H1 (cell line): ENCODE measurements at regions not wholly inside any gene's neighbourhood (a gene's known extent, or its start where the extent isn't known, plus 50 kb on each side); places are given as distances from the start of the nearest gene placed in this dataset.

ENCODE experiments used
- CTCF ChIA-PET: fragments of 300-600 bp; sonication (Branson Sonifier 250); formaldehyde crosslinking; loops from one replicate; lab custom pipeline; 2021; ENCODE audit not compliant: partially characterized antibody; lab: Charles Lee
- POLR2A ChIA-PET: fragments of 300-600 bp; sonication (Branson Sonifier 250); formaldehyde crosslinking; loops from one replicate; lab custom pipeline; 2021; ENCODE audit warnings: inconsistent platforms; ENCODE audit not compliant: partially characterized antibody; lab: Charles Lee
- DNase-seq, 2 experiments: peaks; one replicate each; pipeline versions ENCODE4 v3.0.0 to v3.0.0-alpha.2; 2010 to 2022; ENCODE audit warnings: low spot score in 2 of 2, low read depth in 1 of 2, mixed read lengths in 1 of 2
- FAIRE-seq: peaks from 2 replicates; lab custom pipeline; 2011; peaks lifted over from hg19 to GRCh38; lab: Jason Lieb, UNC
- H2AFZ ChIP-seq: 2 replicates; pipeline ENCODE4 v1.8.1; 2012; ENCODE audit warnings: low read length, inconsistent platforms
- H2AK5ac ChIP-seq: 2 replicates; pipeline ENCODE4 v1.6.1; 2013; ENCODE audit warnings: low read depth, low read length
- H2BK120ac ChIP-seq: replicated peaks from 2 replicates; pipeline ENCODE3; 2013; ENCODE audit warnings: low read depth, low read length, inconsistent platforms
- H2BK12ac ChIP-seq: 2 replicates; pipeline ENCODE4 v1.6.1; 2013; ENCODE audit warnings: low read depth, low read length
- H2BK15ac ChIP-seq: 2 replicates; pipeline ENCODE4 v1.6.1; 2013; ENCODE audit warnings: low read length
- H2BK20ac ChIP-seq: 2 replicates; pipeline ENCODE4 v1.6.1; 2013; ENCODE audit warnings: low read length
- H2BK5ac ChIP-seq: 2 replicates; pipeline ENCODE4 v1.6.1; 2013; ENCODE audit warnings: low read depth, low read length
- H3K14ac ChIP-seq: 2 replicates; pipeline ENCODE4 v1.6.1; 2013; ENCODE audit warnings: inconsistent platforms; ENCODE audit not compliant: insufficient read length
- H3K18ac ChIP-seq: 2 replicates; pipeline ENCODE4 v1.6.1; 2013; ENCODE audit warnings: low read length; ENCODE audit errors: extremely low read depth
- H3K23ac ChIP-seq: 2 replicates; pipeline ENCODE4 v1.6.1; 2013; ENCODE audit warnings: inconsistent platforms; ENCODE audit not compliant: insufficient read length
- H3K23me2 ChIP-seq: 2 replicates; pipeline ENCODE4 v1.6.1; 2013; ENCODE audit warnings: low read depth, low read length
- H3K27ac ChIP-seq: 2 replicates; pipeline ENCODE4 v1.6.1; 2011; ENCODE audit warnings: low read depth, low read length, inconsistent platforms
- H3K27me3 ChIP-seq, 4 experiments: replicated peaks in 1 of 4; 1 replicate in 1 of 4; 2 replicates in 3 of 4; pipeline versions ENCODE4 v1.6.1 to v1.8.1; 2011 to 2013; ENCODE audit warnings: low read length in 3 of 4, mild to moderate bottlenecking in 3 of 4, inconsistent platforms in 2 of 4, mixed read lengths in 2 of 4, moderate library complexity in 1 of 4; ENCODE audit not compliant: control insufficient read depth in 3 of 4, insufficient read depth in 3 of 4; ENCODE audit errors: extremely low read depth in 1 of 4
- H3K36me3 ChIP-seq, 4 experiments: 2 replicates each; pipeline versions ENCODE4 v1.6.1 to v1.8.1; 2011 to 2013; ENCODE audit warnings: mild to moderate bottlenecking in 4 of 4, low read length in 3 of 4, moderate library complexity in 2 of 4, control low read depth in 1 of 4, inconsistent platforms in 1 of 4; ENCODE audit not compliant: insufficient read depth in 4 of 4, control insufficient read depth in 2 of 4
- H3K4ac ChIP-seq: replicated peaks from 2 replicates; pipeline ENCODE3; 2013; ENCODE audit warnings: low read length, low read depth, mixed read lengths, inconsistent platforms; ENCODE audit not compliant: insufficient read length
- H3K4me1 ChIP-seq, 4 experiments: replicated peaks in 1 of 4; 1 replicate in 1 of 4; 2 replicates in 3 of 4; pipeline versions ENCODE4 v1.6.1 to v1.8.1; 2011 to 2013; ENCODE audit warnings: low read length in 3 of 4, inconsistent platforms in 2 of 4, mixed read lengths in 1 of 4; ENCODE audit not compliant: insufficient read depth in 4 of 4, control insufficient read depth in 3 of 4
- H3K4me2 ChIP-seq, 2 experiments: 2 replicates each; pipeline versions ENCODE4 v1.6.1 to v1.8.1; 2011 to 2013; ENCODE audit warnings: low read depth in 2 of 2, low read length in 2 of 2, control low read depth in 1 of 2, inconsistent platforms in 1 of 2, mild to moderate bottlenecking in 1 of 2; ENCODE audit not compliant: insufficient read depth in 1 of 2
- H3K4me3 ChIP-seq, 4 experiments: fragments of 200-600, 300-600 bp in 1 of 4; sonication (generic), shearing (Covaris generic), sonication (Bioruptor Twin) in 1 of 4; 2 replicates each; pipeline versions ENCODE4 v1.5.1 to v1.8.1; 2011 to 2016; ENCODE audit warnings: low read length in 4 of 4, low read depth in 3 of 4, control low read depth in 2 of 4, inconsistent platforms in 2 of 4, mild to moderate bottlenecking in 2 of 4, mixed read lengths in 1 of 4, moderate library complexity in 1 of 4; ENCODE audit not compliant: insufficient read depth in 2 of 4; ENCODE audit errors: extremely low read depth in 1 of 4
- H3K56ac ChIP-seq: replicated peaks from 2 replicates; pipeline ENCODE3; 2013; ENCODE audit warnings: low read depth, mild to moderate bottlenecking, mixed read lengths, low read length, inconsistent platforms; ENCODE audit not compliant: insufficient read length
- H3K79me1 ChIP-seq: 2 replicates; pipeline ENCODE4 v1.6.1; 2013; ENCODE audit warnings: low read depth, low read length, control low read depth
- H3K79me2 ChIP-seq, 2 experiments: 2 replicates each; pipeline versions ENCODE4 v1.6.1 to v1.8.1; 2012 to 2013; ENCODE audit warnings: low read length in 2 of 2, mild to moderate bottlenecking in 2 of 2, inconsistent platforms in 1 of 2; ENCODE audit not compliant: insufficient read depth in 2 of 2, control insufficient read depth in 1 of 2
- H3K9ac ChIP-seq, 4 experiments: replicated peaks in 1 of 4; 1 replicate in 1 of 4; 2 replicates in 3 of 4; pipeline versions ENCODE4 v1.6.1 to v1.8.1; 2011 to 2013; ENCODE audit warnings: low read depth in 3 of 4, low read length in 3 of 4, control low read depth in 2 of 4, mild to moderate bottlenecking in 2 of 4, moderate library complexity in 2 of 4, inconsistent platforms in 1 of 4; ENCODE audit errors: extremely low read depth in 1 of 4
- H3K9me3 ChIP-seq, 2 experiments: 2 replicates each; pipeline versions ENCODE4 v1.6.1 to v1.8.1; 2012 to 2013; ENCODE audit warnings: mild to moderate bottlenecking in 2 of 2, moderate library complexity in 2 of 2, control low read depth in 1 of 2, inconsistent platforms in 1 of 2, low read depth in 1 of 2, low read length in 1 of 2, mixed read lengths in 1 of 2; ENCODE audit not compliant: insufficient read depth in 2 of 2
- H4K20me1 ChIP-seq, 2 experiments: replicated peaks in 1 of 2; 2 replicates each; pipeline versions ENCODE3 to v1.8.1; 2011 to 2013; ENCODE audit warnings: inconsistent platforms in 2 of 2, low read length in 2 of 2, mild to moderate bottlenecking in 1 of 2; ENCODE audit not compliant: insufficient read depth in 2 of 2, control insufficient read depth in 1 of 2
- H4K5ac ChIP-seq: 2 replicates; pipeline ENCODE4 v1.6.1; 2013; ENCODE audit warnings: low read length, low read depth, mixed read lengths, inconsistent platforms; ENCODE audit not compliant: insufficient read length
- H4K8ac ChIP-seq: 2 replicates; pipeline ENCODE4 v1.8.0; 2013; ENCODE audit warnings: mild to moderate bottlenecking, moderate library complexity, low read length, inconsistent platforms; ENCODE audit not compliant: insufficient read depth; ENCODE audit errors: extremely low read depth
- H4K91ac ChIP-seq: replicated peaks from 2 replicates; pipeline ENCODE3; 2013; ENCODE audit warnings: low read length, mixed read lengths, inconsistent platforms; ENCODE audit not compliant: insufficient read length
- GABPA ChIP-seq: IDR thresholded peaks from 2 replicates; pipeline ENCODE4 v1.6.1; 2011; ENCODE audit warnings: mild to moderate bottlenecking, low read length, moderate library complexity, borderline replicate concordance; ENCODE audit not compliant: insufficient read depth
- JUN ChIP-seq: IDR thresholded peaks from 2 replicates; pipeline ENCODE4 v1.6.1; 2011; ENCODE audit warnings: low read depth, mild to moderate bottlenecking, improper control_type of control experiment, low read length
- NRF1 ChIP-seq: IDR thresholded peaks from 2 replicates; pipeline ENCODE4 v1.6.1; 2011; ENCODE audit warnings: mild to moderate bottlenecking, low read depth, low read length, improper control_type of control experiment
- RFX5 ChIP-seq: IDR thresholded peaks from 2 replicates; pipeline ENCODE4 v1.6.1; 2011; ENCODE audit warnings: low read depth, low read length, improper control_type of control experiment, borderline replicate concordance
- TAF1 ChIP-seq: IDR thresholded peaks from 2 replicates; pipeline ENCODE4 v1.6.1; 2011; ENCODE audit warnings: mild to moderate bottlenecking, low read depth, low read length
- TCF12 ChIP-seq: IDR thresholded peaks from 2 replicates; pipeline ENCODE4 v1.6.1; 2011; ENCODE audit warnings: low read depth, mild to moderate bottlenecking, low read length
- TEAD4 ChIP-seq: IDR thresholded peaks from 2 replicates; pipeline ENCODE4 v1.6.1; 2012; ENCODE audit warnings: low read depth, low read length, inconsistent platforms, mixed read lengths
- WGBS, 2 experiments: shearing (Covaris generic) in 1 of 2; methylation state at CpG; one replicate each; pipeline versions ENCODE4 v1.1.6 to v1.1.7; 2013 to 2015; ENCODE audit warnings: low lambda C conversion rate in 2 of 2, mixed read lengths in 2 of 2, inconsistent platforms in 1 of 2, low coverage in 1 of 2, missing lambda C conversion rate in 1 of 2; ENCODE audit not compliant: insufficient replicate concordance in 2 of 2, insufficient coverage in 1 of 2, insufficient read length in 1 of 2; ENCODE audit errors: extremely low coverage in 1 of 2, missing lambda C conversion rate in 1 of 2; 5-methylcytosine and 5-hydroxymethylcytosine counted together
- TF ChIP-seq, protein P1 (sequence below): IDR thresholded peaks from 2 replicates; pipeline ENCODE4 v1.6.1; 2012; ENCODE audit warnings: low read length, inconsistent platforms

DNA sequence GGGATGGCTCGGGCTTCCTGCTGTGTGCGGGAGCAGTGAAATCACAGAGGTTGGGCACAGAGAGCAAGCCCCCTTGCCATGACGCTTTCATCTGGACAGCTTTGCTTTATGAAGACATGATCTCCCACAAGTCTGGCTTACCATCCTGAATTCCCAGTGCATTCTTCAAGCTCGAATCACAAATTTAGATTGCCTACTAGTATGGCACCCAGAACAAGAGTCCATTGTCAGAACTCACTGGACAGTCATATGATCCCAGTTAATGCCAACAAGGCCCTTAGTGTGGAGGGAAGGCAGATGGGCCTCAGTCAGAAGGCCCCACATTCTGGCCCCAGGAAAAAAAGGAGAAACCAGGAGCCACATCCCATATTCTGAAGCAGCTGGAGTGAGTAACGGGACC is 147.3 kb upstream of the FOXQ1 start:
- no peak overlapping the region for H3K18ac ChIP-seq
- ChIA-PET CTCF (no interaction called here), POLR2A (no interaction called here)
- WGBS, 2 experiments = 88% methylated on average over 5 of the region's 5 CpGs; no CpG with 5 or more reads in 1 of the 2 experiments
- no peaks in the 10 kb centered on the region for H3K79me1 ChIP-seq
- no peak for FAIRE-seq
- H3K4ac ChIP-seq = no peak overlapping the region
- no peak overlapping the region for H3K4me2 ChIP-seq
- H4K8ac ChIP-seq = no peak overlapping the region
- H3K4me1 ChIP-seq = no peaks in the 10 kb centered on the region
- DNase-seq = no peak
- H4K20me1 ChIP-seq = no peaks in the 10 kb centered on the region
- no peak overlapping the region for H2BK12ac ChIP-seq
- no peak overlapping the region for H3K4me3 ChIP-seq
- H3K14ac ChIP-seq = no peak overlapping the region
- no peak overlapping the region for H3K9ac ChIP-seq
- no peak overlapping the region for H4K91ac ChIP-seq
- H3K36me3 ChIP-seq = no peaks in the 10 kb centered on the region
- no peaks in the 10 kb centered on the region for H3K27me3 ChIP-seq
- no peak overlapping the region for H3K27ac ChIP-seq
- no peak overlapping the region for H2BK120ac ChIP-seq
- H2BK20ac ChIP-seq = no peak overlapping the region
- no peak overlapping the region for H3K23ac ChIP-seq
- no peak overlapping the region for H3K56ac ChIP-seq
- H2BK15ac ChIP-seq = no peak overlapping the region
- H3K9me3 ChIP-seq = no peaks in the 10 kb centered on the region
- no peak overlapping the region for H2BK5ac ChIP-seq
- H2AK5ac ChIP-seq = no peak overlapping the region
- no peak overlapping the region for H2AFZ ChIP-seq
- no peaks in the 10 kb centered on the region for H3K79me2 ChIP-seq
- H4K5ac ChIP-seq = no peak overlapping the region
- no peaks in the 10 kb centered on the region for H3K23me2 ChIP-seq
- no peak for TF ChIP-seq RFX5
- TF ChIP-seq, protein P1, sequence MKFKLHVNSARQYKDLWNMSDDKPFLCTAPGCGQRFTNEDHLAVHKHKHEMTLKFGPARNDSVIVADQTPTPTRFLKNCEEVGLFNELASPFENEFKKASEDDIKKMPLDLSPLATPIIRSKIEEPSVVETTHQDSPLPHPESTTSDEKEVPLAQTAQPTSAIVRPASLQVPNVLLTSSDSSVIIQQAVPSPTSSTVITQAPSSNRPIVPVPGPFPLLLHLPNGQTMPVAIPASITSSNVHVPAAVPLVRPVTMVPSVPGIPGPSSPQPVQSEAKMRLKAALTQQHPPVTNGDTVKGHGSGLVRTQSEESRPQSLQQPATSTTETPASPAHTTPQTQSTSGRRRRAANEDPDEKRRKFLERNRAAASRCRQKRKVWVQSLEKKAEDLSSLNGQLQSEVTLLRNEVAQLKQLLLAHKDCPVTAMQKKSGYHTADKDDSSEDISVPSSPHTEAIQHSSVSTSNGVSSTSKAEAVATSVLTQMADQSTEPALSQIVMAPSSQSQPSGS = no peak
- no peak for TF ChIP-seq TCF12
- TF ChIP-seq NRF1 = no peak
- TF ChIP-seq JUN = no peak
- no peak for TF ChIP-seq GABPA
- TF ChIP-seq TEAD4 = no peak
- no peak for TF ChIP-seq TAF1
